ENCODE measurements at regions not wholly inside any gene's neighbourhood (a gene's known extent, or its start where the extent isn't known, plus 50 kb on each side); places are given as distances from the start of the nearest gene placed in this dataset.
"Not testable (repeated sequence)": the region's sequence is repeated elsewhere in the genome, so short reads cannot be mapped to it uniquely, and the experiment has no call there.

DNA sequence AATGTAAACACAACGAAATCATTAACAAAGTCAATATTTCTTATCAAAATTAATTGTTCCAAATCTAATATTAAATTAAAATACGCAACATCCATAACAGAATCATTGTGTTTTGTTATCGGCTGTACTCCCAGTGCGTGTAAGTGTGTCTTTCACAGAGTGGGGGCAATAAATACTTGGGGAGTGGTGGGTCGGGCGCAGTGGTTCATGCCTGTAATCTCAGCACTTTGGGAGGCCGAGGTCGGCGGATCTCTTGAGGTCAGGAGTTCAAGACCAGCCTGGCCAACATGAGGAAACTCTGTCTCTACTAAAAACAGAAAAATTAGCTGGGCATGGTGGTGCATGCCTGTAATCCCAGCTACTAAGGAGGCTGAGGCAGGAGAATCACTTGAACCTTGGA, 893.6 kb upstream of the SLITRK1 start:
- DNase-seq (ENCODE audit: low read depth, low spot score): not testable (repeated sequence)

DNA sequence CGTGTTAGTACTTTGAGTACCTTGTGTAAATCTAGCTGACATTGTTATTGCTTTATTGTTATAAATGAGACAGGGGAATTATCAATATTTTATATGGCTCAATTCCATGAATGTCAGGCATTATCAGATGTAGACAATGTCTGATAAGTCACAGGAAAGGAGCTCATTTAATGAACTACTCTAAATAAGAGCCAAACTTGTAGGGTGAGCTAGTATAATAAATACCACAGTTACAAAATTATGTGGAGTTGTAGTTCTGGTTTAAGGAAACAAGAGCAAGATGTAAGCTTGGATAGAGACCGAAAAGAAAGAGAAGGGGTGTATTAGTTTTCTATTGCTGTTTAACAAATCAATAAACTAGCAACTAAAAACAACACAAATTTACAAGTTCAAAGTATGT, 891.8 kb upstream of the SLITRK1 start:
- DNase-seq (ENCODE audit: low read depth, low spot score): no peak

DNA sequence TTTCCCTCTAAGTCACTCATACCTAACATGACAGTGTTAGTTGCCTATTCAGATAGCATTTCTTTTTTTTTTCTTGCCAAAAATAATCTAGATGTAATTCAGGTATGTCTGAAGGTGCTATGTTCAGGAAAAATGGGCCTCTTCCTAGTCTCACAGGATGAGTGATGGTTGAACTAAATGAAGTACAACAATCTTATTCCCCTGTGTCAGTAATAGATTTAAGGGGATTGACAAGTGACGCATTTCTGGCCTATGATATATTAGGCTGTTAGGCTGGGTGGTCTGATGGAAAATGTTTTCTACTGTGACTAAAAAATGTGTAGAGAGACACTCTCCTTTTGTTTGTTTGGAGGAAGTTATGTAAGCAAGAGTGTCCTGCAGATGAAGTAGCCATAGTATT, 878.7 kb upstream of the SLITRK1 start:
- no peak for DNase-seq (ENCODE audit: low read depth, low spot score)

DNA sequence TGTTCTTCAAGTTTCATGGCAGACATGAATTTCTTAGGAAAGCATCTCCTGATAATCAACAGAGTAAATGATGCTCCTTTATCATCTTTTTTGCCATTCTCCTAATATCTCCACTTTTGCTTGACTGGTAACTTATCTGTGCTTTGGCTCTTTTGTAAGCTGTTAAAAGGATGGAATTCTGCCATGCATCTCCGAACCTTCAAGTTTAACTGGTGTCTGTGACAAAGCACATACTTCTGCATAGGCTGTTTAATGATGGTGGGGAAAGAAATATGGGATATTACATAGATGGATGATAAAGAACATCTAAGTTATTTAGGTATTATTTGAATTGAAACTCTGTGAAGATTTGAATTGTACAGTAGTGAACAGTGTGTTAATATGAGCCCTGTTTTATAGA, 866.9 kb upstream of the SLITRK1 start:
- DNase-seq (ENCODE audit: low read depth, low spot score): no peak

DNA sequence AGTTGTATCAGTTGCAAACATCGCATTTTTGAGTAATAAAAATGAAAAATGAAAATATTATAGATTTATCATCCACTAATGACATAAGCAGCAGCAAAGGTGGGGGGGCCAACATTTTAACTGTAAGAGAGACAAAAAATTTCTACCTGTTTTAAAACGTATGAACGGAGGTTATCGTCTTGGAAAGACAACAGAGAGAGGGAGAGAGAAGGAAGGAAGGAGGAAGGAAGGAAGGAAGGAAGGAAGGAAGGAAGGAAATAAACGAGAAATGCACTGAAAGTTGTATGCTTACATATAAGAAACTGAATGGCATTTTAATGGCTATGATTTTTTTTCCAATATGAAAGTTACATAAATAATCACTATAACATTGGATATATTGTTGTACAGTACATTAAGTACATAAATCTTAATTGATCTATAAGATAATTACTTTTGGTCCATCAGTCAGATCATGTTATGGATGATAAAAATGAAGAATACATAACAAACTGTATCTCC, 862.8 kb upstream of the SLITRK1 start:
- DNase-seq (ENCODE audit: low read depth, low spot score): no peak

DNA sequence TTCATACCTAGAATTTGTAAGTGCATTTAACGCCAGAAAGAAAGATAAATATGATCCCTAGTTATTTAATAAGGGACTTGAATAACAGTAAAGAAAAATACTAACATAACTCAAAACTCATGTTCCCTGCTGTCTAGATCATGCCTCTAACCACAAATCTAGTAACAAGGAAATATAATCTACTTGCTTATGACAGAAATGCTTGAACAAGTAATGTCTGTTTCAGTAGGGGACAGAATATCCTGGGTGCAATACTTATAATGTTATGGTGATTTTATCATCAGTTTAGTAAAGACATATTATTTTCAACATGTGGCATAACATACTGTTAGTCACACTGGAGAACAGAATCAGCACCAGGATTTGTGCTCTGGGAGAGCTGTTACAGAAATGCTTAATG, 861.9 kb upstream of the SLITRK1 start:
- no peak for DNase-seq (ENCODE audit: low read depth, low spot score)

DNA sequence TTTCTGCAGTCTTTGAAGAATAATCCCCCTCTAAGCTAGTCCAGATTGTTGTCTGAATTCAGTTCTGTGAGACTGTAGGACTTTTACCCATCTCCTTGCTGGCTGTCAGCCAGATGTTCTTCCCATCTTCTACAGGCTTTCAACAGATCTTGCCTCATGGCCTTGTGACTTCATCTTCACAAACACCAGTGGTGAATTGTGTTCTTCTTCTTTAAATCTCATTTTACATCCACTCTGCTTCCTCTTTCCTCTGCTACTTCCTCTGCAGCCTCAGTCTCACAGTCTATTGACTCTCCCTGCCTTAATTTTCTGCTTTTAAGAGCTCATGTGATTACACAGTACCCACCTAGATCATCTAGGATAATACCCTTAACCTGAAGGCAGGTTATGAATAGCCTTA, 859.0 kb upstream of the SLITRK1 start:
- no peak for DNase-seq (ENCODE audit: low read depth, low spot score)

DNA sequence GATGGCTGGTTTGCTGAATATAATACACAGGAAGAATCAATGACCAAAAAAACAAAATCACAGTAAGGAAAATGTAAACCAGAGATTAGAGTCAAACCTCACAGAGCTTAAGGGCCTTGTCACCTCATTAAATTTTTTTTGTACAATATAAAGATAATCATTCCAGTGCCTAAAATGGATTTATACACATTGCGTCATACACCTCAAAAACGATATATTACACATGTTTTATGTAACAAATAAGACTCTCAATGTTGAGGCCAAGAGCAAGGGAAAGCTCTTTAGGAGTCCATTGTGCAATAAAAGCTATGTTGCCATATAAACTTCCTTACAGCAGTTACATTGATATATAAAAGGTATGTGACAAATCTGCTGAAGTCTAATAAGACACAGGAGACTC, 856.7 kb upstream of the SLITRK1 start:
- DNase-seq (ENCODE audit: low read depth, low spot score): no peak

DNA sequence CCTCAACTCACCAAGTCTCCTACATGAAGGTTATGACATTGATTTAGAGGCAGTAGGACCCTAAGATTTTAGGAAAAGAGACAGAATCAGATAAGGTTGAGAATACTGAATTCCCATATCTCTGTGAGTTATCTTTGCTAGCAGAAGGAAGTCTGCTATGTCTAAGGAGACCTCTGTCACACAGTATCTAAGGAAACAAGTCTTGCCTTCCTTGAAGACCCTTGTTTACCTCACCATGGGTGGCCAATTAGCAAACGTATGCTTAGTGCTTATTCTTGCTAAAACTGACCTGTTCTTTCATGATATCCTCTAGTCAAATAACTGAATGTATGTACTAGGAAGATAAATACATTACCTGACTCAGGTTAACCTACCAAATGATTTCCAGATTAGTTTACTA, 855.4 kb upstream of the SLITRK1 start:
- no peak for DNase-seq (ENCODE audit: low read depth, low spot score)

DNA sequence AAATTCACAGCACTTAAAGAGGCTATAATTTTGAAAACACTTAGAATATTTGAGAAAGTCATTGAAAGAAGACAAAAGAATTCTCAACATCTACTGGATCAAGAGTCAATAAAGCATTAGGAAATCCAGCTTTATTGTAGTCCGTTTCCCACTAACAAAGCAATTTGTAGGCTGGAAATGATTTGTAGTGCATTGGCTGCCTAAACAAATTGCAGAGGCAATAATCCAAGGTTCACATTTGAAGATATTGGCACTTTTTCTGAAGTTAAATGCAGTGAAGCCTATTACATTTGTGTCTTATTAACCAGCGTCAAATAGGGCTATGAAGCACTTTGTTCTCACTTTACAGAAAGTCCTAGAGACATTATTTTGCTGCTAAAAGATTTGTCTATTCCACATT, 848.1 kb upstream of the SLITRK1 start:
- no peak for DNase-seq (ENCODE audit: low read depth, low spot score)

DNA sequence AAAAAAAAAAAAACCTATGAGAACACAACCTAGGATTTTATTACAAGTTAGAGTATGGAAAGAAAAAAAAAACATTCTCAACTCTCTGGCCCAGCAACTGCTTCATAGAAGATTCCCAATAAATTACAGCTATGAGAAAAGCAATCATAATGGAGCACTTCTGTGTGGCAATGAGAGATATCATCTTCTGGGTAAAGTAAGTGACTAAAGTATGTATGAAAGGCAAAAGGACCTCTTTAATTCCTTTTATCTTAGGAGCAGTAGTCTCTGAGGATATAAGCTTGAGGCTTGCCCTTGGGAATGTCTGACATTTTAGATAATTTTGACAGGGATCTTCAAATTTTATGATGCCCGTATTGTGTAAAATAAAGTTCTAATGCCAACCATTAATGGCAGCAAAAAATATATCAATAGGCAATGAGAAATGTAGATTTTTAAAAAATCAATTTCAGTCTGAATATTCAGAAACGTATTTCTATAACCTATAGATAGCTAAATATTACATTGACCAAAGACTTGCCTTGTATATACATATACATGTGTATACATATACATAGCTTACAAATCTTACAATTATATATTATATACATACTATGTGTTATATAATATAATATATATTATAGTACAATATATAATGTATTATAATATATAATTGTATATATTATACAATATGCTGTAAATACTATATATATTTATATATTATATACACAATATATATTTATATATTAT, 823.9 kb upstream of the SLITRK1 start:
- no peak for DNase-seq (ENCODE audit: low read depth, low spot score)

DNA sequence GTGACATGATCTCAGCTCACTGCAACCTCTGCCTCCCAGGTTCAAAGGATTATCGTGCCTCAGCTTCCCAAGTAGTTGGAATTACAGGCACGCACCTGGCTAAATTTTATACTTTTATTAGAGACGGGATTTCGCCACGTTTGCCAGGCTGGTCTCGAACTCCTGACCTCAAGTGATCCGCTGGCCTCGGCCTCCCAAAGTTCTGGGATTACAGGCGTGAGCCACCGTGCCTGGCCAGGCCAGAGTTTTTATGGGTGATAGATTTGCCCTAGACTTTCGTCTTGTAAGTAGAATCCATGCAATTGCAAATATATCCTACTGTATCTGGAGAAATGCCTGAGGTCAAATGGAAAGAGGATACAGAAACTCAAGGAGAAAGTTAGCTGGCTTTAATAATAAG, 819.9 kb upstream of the SLITRK1 start:
- no peak for DNase-seq (ENCODE audit: low read depth, low spot score)

DNA sequence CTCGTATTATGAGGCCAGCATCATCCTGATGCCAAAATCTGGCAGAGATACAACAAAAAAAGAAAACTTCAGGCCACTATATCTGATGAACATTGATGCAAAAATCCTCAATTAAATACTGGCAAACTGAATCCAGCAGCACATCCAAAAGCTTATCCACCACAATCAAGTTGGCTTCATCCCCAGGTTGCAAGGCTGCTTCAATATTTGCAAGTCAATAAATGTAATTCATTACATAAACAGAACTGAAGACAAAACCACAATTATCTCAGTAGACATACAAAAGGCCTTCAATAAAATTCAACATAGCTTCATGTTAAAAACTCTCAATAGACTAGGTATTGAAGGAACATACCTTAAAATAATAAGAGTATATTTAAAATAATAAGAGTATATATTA, 815.3 kb upstream of the SLITRK1 start:
- not testable (repeated sequence) for DNase-seq (ENCODE audit: low read depth, low spot score)

DNA sequence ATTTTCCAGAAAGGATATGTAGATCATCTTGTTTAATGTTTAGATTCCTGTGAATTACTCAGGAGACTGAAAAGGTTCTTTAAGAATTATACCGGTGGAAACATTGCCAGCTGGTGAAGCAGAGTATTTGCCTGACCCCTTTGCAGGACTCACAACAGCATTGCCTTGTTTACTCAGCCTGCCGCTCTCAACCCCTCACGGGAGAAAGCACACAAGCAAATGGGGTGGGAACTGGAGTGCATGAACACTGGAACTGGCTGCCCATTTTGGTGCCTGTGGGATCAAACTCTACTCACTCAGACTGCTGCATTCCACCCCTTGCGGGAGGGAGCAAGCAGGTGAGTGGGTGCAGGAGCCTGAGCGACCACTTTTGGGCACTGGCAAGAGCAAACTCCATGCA, 804.7 kb upstream of the SLITRK1 start:
- no peak for DNase-seq (ENCODE audit: low read depth, low spot score)

DNA sequence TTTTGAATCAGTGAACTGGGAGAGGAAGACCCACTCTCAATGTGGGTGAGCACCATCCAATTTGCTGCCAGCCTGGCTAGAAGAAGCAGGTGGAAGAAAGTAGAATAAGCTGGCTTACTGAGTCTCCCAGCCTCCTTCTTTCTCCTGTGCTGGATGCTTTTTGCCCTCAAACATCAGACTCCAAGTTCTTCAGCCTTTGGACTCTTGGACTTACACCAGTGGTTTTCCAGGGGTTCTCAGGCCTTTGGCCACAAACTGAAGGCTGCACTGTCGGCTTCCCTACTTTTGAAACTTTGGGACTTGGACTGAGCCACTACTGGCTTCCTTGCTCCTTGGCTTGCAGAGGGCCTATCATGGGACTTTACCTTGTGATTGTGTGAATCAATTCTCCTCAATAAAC, 804.2 kb upstream of the SLITRK1 start:
- no peak for DNase-seq (ENCODE audit: low read depth, low spot score)

DNA sequence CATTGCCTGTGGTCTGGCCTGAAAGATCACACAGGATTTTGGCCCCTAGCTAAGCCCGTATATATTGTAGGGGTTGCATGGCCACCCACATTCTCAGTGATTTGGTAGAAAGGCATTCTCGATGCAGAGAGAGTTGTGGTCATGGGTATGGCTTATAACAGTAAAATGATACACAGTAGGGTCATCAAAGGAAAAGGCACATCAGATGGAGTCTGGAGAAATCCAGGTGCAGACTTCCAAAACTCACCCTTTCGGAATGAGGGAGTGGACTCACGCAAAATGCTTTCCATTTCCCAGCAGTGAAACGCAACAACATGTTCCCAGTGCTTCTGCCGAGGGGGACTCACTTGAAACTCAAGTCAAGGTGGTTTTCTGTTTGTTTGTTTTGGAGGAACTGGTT, 802.5 kb upstream of the SLITRK1 start:
- no peak for DNase-seq (ENCODE audit: low read depth, low spot score)

DNA sequence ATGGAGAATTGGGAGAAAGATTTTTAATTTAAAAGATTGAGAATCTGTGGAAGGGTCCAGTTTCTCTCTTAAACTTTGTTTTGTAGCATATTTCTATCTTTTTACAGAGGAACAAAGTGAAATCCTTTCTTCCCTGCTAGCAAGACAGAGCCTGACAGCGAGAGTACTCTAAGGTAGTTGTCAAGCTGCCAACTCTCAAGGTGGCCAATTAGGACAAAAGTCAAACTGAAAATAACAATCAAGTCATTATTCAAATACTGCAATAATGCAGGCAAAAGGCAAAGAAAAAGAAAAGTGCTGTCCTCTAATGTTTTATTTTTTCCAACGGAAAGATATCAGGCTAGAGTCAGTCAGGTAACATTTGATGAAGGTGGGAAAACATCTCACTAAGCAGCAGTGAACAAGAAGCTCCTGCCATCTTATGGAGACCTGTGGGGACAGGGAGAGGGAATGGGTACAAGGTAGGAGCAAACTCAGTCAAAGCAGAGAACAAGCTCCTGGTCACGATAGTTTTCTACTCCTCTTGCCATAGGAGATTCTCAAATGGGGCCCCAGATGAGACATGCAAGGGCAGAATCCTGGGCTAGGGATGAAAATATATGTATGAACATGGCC, 801.9 kb upstream of the SLITRK1 start:
- DNase-seq (ENCODE audit: low read depth, low spot score): no peak

DNA sequence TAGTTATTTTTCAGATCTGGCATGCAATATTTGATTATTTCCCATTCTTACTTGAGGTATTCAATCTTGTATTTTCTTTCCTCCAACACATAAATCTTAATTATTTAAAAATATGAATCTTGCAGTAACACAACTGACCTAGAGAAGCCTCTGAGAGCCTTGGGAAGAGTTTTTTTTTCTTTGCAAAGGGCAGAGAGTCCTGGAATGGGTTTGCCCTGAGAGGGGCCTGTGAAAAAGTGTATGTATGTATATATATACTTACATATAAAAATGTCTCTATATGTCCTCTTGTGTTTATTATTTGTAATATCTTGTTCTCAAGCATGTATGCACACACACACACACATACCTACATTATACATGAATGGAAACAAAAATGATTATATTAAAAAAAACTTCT, 801.2 kb upstream of the SLITRK1 start:
- no peak for DNase-seq (ENCODE audit: low read depth, low spot score)

DNA sequence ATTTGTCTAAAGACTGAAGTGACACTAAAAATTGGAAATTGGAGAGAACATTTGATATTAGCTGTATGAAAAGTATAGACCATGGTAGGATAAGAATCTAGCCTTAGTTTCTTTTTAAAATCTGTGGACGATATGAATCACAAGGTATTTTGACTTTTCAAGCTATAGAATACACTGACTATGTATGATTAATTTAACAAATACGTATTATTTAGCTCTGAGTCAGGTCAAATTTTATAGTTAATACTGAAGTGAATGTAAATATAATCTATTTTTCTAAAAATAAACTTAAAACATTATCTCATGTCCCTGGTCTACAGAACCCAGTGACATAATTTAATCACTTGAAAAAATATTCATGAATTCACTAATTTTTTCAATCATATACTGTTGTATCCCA, 795.6 kb upstream of the SLITRK1 start:
- DNase-seq (ENCODE audit: low read depth, low spot score): no peak

DNA sequence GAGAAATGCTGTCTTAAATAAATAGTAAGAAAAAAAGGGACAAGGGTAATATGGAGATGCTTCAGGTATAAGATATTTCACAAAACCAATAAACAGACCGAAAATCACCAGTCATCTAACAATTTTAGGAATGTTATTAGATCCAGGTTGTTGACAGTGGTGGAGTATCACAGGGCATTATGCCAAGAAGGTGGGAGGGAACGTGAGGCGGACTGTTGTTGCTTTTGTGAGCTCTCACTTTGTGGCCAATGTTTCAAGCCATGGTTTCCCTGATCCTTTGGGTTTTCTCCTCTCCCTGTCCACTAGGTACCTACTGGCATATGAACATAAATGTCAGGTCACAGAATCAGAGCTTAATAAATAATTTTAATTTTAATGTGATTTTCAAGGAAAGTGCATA, 790.3 kb upstream of the SLITRK1 start:
- no peak for DNase-seq (ENCODE audit: low read depth, low spot score)

DNA sequence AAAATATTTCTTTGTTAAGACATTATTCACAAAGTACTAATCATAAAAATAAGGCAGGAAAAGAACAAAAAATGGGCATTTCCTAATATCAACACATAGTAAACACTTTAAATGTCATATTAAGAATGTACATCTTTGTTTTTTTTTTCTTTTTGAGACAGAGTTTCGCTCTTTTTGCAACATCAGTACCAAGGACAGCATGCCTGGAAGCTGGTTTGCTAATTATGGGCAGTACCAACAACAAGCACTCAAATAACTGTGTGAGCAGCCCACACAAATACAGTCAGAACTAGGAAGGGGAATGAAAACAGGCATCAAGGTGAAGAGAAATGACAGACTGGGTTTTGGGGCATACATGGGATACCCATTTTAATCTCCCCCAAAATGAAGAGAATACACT, 788.0 kb upstream of the SLITRK1 start:
- no peak for DNase-seq (ENCODE audit: low read depth, low spot score)

DNA sequence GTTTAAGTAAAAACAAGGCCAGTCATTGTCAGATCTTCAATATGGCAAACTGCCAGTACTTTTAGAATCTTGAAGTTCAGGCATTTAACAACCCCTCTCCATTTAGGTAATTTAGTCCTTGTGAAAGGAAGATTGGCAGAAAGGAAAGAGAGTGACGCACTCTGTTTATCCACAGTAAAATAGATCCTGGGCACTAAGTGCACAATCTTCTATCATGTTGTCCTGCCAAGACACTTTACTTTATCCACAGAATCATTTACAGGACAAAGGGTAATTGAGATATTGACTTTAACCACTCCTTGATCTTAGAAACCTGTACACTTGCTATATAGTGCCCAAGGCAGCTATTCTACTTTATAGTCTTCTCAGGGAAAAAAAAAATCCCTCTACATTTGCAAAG, 786.4 kb upstream of the SLITRK1 start:
- no peak for DNase-seq (ENCODE audit: low read depth, low spot score)

DNA sequence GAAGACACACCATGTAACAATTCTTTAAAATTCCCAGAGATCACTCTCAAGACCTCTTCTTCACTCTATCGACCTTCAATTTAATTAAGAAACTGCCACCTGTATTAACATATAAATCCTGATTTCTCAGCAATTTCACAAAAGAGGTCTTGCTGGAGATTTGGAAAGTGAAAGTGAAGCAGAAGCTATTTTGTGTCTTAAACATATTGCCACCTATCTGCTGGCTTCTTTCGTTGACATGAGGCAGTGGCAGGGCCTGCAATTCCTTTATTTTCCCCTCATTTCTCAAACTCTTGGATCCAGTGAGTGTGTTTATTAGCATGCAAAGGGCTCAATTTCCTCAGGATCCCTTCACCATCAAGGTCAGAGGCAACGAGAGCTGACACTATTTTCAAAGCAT, 780.2 kb upstream of the SLITRK1 start:
- DNase-seq (ENCODE audit: low read depth, low spot score): no peak

DNA sequence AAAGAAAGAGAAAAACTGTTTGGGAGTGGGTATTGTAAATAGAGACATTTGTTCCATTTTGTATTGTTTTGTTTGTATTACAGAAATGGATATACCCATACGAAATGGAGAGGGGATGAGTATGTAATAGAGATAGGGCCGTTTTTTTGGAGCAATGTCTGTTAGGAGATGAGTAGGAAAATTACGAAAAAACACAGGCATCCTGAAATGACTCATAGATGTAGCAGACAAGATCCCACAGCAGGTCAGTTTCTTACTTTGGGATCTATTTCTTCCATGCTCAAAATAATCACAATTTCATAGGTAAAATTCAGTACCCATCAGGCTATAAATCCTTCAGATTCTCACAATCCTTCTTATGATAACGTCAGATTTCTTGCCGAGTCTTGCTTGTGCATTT, 779.4 kb upstream of the SLITRK1 start:
- DNase-seq (ENCODE audit: low read depth, low spot score): no peak
